NCI-H748 treated with DMSO at 0.1 percent for 48 hours (cell line): ENCODE measurements at regions not wholly inside any gene's neighbourhood (a gene's known extent, or its start where the extent isn't known, plus 50 kb on each side); places are given as distances from the start of the nearest gene placed in this dataset.

Source experiments
- DNase-seq: peaks from one replicate; lab custom pipeline; 2025; lab: John Stamatoyannopoulos, UW

DNA sequence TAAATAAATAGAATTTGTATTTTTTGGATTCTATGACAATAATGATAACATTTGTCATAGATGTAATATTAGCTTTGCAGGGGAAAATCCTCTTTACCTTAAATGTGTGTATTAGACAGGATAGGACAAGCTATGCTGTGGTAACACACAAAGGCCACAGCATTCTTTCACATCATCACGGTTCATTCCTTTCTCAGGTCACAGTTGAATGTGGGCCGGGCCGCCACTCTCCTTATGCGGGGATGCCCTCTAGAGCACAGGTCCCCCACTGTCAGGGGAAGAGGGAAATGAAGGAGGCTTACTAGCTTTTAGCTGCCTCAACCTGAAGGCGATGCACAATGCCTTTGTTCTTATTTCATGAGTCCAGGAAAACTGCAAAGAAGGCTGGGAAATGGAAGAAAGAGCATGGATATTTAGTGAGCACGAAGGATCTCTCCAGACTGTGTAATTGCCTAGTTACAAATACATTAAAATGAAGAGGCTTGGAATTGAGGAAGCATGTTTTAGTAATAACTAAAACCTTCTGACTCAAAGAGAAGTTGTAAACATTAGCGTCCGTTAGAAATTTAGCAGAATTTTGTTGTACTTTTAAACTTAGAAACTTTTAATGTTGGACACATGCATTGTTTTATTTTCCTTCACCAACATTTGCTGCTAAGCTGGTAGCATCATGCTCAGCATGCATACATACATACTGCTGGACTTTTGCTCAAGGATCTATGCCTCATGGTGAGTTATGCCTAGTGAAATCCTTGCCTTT is 248.9 kb upstream of the FOXQ1 start:
- DNase-seq, result no peak

DNA sequence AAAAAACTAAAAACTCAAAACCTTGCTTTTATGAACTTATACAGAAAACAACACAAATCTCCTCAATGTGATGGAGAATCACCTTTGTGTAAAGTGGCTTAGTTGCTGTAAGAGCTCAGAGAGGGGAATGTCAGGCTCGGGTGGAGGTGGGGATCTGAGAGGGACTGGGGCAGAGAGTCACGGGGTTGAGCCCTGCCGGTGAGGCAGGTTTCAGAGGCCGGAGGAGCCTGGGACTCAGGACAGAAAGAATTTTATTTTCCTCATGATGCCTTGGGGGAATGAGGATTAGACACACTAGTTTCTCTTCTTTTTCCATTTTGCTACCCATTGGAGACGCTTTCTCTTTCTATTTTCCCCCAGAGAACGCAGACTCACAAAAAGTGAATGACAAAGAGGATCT is 252.3 kb upstream of the FOXQ1 start:
- no peak for DNase-seq

DNA sequence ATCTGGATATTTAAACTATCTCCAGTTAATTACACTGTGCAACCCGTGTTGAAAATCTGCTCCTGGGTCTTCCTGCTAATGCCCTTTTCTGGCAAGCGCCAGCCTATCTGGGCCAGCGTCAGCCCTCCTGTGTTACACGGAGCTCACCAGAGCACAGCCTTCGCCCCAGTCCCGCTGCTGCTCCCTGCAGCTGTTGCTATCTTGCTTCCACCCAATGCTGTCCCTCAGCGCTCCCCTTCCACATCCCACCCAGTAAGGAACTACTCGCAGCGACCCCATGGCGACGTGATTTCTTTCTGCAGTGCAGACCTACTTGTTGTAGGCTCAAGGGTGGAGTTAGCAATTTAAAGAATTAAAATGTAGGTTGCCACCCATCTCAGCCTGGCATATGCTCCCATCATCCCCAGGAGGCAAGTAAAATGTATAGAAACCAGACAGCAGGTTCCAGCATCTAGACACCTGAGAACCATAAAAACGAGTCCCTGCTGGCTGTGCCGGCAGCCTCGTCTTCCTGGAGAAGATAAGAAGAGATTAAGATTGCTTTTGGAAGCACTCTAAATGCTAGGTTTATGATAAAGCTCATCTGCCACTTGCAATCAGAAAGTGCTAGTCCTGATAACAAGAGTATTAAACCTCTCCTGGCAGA is 254.3 kb upstream of the FOXQ1 start:
- DNase-seq, result no peak

DNA sequence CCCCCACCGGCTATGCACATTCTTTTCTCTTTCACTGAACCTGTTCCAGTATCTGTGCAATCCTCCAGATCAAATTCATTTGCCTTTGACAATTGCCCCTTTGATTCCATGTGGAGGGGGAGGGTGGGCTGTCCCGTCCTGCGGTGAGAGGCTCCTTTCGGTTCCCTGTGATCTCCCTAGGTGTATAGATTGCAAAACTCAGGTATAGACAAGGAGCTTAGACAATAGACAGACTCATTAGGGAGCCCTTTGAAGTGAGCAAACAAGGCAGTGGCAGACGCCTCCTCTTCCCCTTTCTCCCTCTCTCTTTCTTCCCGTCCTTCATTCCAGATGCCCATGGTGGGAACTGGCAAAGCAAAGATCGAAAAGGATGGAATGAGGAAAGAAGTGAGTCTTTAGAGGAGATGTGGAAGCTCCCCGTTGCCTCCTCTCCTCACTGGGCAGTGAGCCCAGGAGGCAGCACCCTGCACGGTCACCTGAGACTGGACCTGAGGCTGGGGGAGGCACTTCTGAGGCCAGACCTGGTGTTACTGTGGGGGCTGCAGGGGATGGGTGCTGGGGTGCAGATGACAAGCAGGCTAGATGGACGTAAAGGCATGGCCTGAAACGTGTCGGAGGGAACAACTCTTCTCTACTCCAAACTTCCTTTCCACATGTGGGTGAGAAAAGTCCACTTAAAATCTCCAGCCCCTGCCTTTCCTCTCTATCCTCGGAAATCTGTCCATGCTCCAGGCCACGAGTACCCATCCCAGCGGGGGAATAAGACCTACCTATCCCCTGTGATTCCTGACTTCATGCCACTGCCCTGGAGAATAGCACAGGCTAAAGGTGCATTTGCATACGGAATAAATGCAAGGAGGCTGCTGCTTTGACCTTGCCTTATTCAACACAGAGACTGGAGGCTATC is 256.6 kb upstream of the FOXQ1 start:
- DNase-seq, result no peak

DNA sequence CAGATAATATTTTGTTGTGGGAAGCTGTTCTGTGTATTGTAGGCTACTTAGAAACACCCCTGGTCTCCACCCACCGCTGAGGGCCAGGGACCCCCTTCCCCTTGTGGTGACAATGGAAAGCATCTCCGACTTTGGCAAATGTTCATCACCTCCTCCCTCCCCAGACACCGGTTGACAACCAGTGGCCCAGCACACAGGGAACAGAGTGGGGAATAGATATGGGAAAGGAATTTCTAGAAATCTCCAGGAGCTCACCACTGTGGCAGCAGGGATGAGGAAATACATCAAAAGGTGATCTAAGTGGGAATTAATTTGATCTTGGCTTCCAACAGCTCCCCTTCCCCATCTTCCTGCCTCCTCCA is 257.3 kb upstream of the FOXQ1 start:
- DNase-seq, result no peak

DNA sequence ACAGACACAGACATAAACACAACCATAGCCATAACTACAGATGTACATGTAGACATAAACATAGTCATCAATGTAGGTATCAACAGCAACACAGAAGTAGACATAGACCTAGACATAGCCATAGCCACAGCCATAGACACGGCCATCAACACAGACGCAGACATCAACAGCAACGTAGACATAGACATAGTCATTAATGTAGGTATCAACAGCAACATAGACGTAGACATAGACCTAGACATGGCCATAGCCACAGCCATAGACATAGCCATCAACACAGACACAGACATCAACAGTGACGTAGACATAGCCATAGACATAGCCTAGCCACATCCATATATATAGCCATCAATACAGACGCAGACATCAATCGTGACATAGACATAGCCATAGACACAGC is 258.3 kb upstream of the FOXQ1 start:
- DNase-seq, result no peak

DNA sequence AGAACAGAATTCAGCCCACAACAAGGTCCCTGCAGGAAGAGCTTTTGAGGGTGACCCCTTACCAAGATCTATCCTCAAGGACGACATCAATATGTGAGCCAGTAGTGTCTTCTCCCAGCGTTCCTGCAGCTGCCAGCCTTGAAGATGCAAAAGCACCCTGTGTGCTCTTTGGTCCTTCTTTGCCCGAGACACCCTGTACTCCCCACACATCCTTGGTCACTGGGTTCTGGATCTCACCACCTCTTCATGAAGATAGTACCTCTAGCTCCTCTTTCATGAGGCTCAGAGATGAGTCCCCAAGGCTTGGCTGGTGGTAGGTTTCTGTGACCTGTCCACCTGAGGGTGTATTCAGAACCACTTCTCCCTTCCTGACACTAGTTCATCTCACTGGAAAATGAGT is 259.6 kb upstream of the FOXQ1 start:
- no peak for DNase-seq

DNA sequence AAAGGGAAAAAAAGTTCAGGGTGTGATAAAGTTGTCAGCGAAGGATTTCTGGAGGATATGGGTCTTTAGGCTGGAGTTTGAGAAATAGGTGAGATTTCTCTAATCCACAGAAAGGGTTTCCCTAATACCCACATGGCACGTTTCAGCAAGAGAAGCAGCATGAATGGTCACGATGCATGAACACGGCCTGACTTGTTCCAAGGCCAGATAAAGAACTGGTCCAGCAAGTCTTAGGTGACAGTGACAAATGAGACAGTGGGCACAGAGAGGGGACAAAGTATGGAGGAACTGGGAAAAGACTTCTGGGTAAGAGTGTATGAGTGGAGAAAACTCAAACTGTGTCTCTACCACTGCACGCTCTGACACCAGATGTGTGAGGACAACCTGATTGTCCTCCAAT is 262.0 kb upstream of the FOXQ1 start:
- no peak for DNase-seq

DNA sequence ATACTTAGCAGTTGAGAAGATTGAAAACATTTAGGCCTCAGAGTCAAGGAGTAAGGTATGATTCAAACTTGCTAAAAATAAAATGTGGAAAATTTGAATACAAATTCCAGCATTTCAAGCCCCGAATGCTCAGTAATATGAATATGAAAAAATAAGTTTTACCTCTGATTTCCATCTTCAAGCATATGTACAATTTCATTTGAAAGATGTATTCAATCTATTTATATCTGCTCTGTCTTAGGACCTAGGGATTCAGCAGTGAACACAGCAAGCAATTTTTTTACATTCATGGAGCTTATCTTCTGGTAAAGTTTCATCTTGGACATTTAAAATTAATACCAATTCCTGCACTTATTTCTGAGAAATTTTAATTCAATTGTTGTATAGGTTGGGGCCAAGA is 262.7 kb upstream of the FOXQ1 start:
- DNase-seq, result no peak

DNA sequence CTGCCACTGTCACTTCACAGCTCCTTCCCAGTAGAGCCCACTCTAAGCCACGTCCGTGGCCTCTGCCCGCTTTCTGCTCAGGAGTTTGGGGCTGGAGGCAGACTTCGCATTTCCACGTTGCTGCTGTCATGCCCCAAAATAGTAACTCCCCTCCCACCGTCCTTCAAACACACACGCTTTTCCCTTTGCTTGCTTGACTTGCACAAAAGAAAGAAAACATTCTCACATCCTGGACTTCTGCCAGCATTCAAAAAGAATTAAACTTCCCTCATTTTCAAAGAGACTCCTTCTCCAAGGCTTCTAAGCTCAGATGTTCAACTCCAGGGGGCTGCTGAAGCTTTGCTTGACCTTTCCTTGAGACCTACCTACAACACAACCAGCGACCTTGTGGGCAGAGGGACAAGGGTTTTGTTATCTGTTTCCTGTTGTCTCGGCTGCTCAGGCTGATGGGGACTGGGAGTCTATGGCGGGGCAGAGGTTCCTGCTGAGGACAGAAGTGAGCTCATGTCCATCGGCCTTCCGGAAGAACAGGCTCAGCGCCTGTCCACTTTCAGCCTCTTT is 263.8 kb upstream of the FOXQ1 start:
- DNase-seq, result no peak

DNA sequence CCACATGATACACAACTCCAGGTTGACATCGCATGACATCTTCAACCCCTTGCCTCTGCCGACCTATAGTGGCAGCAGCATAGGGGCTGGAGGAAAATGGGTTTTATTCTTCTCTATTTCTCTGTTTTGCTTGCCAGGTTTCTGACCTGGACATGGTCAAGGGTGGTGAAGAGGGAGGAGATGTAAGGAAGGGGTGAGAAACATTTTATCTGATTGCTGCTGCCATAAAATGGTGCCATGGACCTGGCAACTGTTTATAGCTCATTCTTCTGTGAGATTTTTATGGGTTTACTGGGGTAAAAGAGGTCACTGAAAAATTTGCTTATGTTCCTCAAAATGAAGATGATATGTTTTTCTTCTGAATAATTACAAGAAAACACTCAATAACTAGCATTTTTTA is 266.7 kb upstream of the FOXQ1 start:
- no peak for DNase-seq

DNA sequence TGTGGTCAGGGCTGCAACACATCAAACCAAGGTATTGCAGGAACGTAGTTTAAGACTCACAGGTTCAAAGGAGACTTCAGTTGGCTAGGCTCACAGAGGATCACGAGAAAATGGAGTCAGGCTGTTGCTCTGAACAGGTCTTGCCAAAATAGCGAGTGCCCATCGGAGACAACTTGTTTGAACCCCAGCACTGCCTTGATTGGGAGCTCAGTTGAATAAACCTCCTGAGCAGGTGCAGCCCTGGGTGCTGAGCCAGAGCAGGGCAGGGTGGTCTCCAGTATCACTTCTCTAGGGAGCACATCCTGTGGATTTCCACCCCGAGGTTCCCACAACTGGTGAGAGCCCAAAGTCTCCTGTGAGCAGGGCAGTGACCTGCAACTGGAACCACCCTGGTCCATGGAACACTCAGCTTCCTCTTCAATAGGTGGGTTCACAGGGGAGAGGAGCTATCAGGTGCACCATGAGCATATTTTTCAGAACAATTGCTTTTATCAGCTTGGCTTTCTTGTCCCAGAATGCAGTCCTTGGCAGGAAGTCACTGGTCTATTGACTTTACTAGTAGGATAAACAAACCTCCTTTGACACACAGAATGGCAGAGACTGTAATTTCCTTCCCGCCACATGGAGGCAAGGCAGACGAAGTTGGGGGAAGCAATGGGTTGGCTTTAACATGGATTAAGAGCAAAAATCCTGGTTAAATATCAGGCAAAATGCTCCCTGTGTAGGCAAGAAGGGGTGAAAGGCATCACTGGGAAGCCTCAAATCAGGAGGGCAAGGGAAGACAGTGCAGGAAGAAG is 267.7 kb upstream of the FOXQ1 start:
- no peak for DNase-seq

DNA sequence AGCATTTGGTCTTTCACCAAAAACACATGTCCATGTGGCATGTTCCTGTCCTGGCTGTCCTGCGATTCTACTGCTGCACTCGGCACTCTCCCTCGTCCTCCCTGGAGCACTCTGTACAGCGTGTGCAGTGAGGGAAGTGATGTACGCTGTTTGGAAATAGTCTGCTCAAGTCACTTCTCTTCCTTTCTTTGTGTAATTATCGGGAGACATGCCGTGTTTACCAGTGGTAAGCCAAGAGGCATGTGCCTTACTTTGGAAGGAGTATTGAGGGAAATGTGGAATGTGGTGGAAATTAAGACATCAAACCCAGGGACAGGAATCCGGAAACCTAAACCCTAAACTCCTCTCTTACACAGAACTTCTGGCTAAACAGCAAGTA is 268.5 kb upstream of the FOXQ1 start:
- DNase-seq, result no peak

DNA sequence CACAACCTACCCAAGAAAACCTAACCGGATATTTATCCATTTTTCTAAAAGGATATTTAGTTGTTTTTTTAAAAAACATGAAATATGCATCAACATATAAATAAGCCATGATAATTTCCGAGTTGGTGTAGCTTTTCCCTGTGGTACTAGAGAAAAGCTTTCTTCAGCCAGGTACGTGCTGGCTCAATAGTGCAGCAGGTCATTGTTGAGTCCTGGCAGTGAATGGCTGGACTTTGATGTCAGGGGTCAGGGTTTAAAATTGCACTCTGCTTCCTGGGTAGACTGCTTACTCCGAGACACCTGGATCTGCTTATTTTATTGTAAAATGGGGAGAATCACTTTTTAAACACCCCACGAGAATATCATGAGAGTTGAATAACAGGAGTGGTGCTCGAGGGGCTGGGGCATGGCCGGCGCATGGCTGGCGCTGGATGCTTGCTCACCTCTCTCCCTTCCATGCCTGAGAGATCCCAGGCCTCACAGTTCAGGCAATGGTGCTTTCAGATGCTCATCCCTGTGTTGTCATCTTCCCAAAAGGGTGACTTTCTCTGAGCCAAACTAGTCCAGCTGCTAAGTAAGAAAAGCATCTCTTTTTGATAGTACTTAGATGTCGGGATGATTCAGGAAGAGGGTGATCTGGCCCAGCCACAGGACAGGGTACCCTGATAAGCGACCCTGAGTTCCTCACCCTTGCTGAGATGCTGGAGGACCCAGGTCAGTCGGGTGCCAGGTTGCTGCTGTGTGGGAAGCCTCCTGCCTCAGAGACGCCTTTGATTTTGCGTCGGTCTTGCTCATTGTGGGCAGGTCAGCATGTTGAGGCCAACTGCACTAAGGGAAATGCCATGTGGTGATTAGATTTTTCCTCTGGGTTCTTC is 269.1 kb upstream of the FOXQ1 start:
- DNase-seq, result no peak

DNA sequence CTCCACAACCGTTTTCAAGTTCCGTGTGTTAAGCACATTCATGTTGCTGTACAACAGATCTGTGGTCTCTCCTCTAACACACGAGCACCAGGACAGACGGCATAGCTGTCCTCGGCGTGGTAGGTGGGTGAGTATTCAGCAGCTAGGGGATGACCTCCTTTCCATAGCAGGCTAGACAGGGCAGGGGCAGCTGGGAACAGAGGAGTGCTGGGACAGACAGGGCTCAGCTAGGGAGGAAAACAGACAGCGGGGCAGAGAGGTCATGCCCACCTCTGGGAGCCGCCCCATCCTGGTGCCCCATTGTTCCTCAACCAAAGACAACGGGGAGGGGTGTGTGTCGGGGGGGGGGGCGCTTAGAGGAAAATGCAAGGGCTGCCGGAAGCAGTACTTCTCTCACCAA is 271.5 kb upstream of the FOXQ1 start:
- no peak for DNase-seq

DNA sequence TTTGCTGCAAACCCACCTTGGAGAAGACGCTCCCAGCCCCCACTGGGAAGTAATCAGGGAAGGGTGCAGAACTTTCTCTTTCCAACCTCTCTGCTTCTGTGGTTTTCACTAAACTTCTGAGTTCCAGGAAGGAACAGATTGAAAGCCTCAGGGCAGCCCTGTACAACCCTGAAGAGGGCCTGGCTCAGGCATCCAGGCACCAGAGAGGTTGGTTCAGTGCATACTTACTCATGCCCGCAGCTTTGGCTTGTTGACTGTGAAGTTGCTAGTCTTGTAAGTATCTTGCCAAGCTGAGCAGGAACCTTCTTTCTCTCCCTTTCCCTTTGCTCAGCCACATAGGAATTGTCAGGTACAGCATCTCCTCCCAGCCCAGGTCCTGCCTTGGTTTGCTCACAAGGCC is 272.2 kb upstream of the FOXQ1 start:
- no peak for DNase-seq

DNA sequence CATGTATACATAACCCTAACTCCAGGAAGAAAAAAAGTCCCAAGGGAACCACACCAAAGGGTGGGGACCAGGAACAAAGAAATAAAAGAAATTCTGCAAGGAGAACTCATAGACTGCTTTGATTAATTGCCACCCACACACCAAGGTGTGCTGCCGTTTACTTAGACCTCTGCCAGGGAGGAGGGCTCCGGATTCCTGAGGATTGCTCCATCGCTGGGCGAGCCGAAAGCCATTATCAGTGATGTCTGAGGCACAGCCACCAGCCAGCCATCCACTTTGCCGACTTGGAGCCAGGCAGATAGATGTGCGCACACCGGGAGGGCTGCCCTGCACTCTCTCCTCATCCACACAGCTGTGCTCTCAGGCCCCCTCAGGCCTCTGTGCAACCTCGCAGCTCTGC is 272.7 kb upstream of the FOXQ1 start:
- no peak for DNase-seq

DNA sequence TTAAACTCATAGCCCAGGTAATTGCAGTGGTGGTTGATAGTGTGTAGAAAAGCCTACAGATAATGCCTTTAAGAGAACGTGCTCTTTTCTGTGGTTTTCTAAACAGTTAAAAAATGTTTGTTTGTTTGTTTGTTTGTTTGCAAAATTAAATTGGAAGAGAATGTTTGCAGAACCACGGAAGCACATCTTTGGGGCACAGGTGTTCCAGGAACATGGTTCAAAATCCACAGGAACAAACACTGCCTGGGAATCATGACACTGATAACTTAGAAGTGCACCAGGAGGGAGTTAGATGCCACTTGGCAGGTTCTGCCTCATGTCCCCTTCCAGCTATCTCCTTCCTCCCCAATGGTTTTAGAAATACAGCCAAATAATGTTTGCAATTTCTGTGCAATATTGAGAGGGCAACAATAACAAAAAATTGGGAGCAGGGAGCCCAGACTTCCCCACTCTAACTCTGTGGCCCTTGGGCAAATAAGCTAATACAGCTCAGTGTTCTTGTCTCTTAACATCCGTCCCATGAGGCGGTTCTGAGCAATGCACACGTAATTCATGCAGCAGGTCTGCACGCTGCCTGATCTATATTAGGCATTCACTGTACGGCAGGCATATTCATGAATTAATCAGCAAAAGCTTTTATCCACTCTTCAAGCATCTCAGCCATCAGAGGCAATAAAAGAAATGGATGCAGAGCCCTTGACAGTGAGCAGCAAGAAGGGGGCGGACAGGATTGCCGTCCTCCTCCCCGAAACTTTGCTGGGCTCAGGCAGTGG is 274.3 kb upstream of the FOXQ1 start:
- no peak for DNase-seq

DNA sequence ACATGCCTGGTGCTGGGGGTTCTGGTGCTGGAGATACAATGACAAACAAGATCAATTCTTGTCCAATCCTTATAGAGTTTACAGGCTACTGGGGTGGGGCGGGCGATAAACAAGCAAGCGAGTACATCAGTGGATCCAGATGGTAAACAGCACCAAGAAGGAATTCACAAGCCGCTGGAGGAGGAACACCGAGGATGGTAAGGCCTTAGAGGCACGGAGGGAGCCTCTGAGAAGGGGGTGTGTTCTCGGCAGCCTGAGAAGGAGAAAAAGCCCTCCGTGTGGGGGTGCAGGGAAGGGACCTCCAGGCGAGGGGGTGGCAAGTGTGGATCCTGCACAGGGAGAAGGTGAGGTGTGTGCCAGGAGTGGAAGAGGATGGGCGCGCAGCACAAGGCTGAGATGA is 276.5 kb upstream of the FOXQ1 start:
- DNase-seq, result no peak

DNA sequence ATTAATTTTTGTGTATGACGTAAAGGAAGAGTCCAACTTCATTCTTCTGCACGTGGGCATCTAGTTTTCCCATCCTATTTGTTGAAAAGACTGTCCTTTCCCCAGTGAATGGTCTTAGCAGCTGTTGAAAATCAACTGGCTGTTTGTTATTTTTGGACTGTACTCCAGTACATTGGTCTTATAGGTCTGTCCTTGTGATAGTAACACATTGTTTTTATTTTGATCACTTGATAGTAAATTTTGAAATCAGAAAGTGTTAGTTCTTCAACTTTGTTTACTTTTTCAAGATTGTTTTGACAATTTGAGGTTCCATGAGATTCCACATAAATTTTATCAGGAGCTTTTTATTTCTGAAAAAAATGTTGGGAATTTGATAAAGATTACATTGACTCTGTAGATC is 280.2 kb upstream of the FOXQ1 start:
- DNase-seq, result no peak
